Neuron (in vitro differentiated cells): ENCODE measurements at regions not wholly inside any gene's neighbourhood (a gene's known extent, or its start where the extent isn't known, plus 50 kb on each side); places are given as distances from the start of the nearest gene placed in this dataset.

Experiments used
- H2AFZ ChIP-seq: one replicate; pipeline ENCODE4 v1.6.1; 2013; ENCODE audit warnings: low read depth, mild to moderate bottlenecking, inconsistent platforms, low read length, moderate library complexity
- H3K27me3 ChIP-seq: one replicate; pipeline ENCODE4 v1.6.1; 2013; ENCODE audit warnings: low read length; ENCODE audit not compliant: insufficient read depth
- H3K36me3 ChIP-seq: one replicate; pipeline ENCODE4 v1.6.1; 2013; ENCODE audit warnings: low read length; ENCODE audit not compliant: insufficient read depth
- H3K4me1 ChIP-seq: one replicate; pipeline ENCODE4 v1.6.1; 2013; ENCODE audit warnings: low read length; ENCODE audit not compliant: insufficient read depth
- H3K4me3 ChIP-seq: 2 replicates; pipeline ENCODE4 v1.5.1; 2013; ENCODE audit warnings: mild to moderate bottlenecking, low read length, moderate library complexity
- H3K9me3 ChIP-seq: one replicate; pipeline ENCODE4 v1.6.1; 2013; ENCODE audit warnings: low read length

DNA sequence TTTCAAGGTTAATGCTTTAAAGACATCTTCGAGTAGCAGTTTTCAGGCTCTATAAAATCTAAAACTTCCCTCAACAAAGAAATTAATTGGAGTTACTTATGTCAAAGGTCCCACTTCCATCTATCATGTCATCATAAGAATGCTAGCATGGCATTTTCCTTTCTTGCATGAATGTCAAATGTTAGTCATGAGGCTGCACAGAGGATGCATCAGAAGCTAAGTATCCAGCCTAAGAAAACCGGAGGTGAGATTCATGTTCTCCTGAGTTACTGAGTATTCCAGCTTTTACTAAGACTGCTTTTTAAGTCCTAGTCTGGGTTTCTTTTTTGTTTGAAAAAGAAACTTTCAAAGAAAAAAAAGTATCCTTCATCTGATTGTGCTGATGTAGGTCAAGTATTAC, 130.6 kb upstream of the CDH19 start:
- Histone ChIP-seq H3K27me3 (no peaks in the 10 kb centered on the region), H3K4me3 (no peak overlapping the region), H2AFZ (no peak overlapping the region), H3K36me3 (no peaks in the 10 kb centered on the region), H3K9me3 (no peaks in the 10 kb centered on the region), H3K4me1 (no peaks in the 10 kb centered on the region)

DNA sequence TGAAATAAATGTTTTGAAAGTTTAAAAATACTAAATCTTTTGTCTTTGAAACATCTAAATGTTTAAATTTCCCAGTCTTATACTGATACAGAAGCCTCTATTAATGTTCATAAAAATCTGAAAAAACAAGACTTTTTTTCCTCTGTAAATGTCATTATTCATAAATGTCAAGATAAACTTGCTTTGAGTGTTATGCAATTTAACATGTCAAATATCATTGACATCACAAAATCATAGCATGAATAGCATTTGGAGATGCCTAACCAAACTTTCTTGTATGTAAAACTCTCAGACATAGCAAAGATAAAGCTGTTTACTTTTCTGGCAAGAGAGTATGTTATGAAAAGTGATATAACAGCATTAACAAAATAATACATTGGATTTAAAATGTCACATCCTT, 128.0 kb upstream of the CDH19 start:
- Histone ChIP-seq H3K9me3 (no peaks in the 10 kb centered on the region), H2AFZ (no peak overlapping the region), H3K27me3 (no peaks in the 10 kb centered on the region), H3K36me3 (no peaks in the 10 kb centered on the region), H3K4me3 (no peak overlapping the region), H3K4me1 (no peaks in the 10 kb centered on the region)

DNA sequence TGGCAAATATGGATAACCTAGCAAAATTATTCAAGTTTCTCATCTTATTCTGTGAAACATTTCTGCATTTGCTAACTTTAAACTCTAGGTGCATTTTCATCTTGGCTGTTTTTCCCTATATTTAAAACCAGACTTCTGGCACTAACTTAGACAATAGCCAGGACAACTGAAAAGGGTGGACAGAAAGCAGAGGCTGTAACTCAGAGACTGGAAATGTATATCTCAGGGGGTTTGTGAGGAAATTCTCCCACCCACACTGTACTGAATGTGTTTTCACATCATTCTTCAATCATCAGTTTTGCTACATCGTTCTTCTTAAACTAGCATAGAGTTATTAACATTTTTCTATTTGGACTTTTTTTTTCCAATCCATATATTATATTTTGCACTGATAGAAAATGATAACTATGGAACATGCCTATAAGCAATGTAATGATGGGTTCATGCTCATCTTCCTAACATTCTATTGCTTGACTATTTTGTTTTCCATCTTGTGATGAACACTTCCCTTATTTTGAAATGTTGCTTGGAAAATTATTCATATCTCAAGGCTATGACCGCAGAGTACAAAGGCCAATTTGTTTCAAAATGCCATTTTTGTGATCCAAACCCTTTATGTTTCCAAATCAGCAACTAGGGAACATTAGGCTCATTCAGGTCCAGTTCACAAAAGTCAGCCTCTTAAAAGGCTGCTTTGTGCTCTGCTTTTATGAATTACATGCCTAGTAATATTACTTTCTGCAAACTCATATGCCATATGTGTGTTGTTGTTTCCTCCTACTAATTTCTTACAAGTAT, 125.8 kb upstream of the CDH19 start:
- no peaks in the 10 kb centered on the region for H3K36me3 ChIP-seq
- no peak overlapping the region for H2AFZ ChIP-seq
- no peaks in the 10 kb centered on the region for H3K27me3 ChIP-seq
- no peaks in the 10 kb centered on the region for H3K4me1 ChIP-seq
- H3K9me3 ChIP-seq, result no peaks in the 10 kb centered on the region
- no peak overlapping the region for H3K4me3 ChIP-seq

DNA sequence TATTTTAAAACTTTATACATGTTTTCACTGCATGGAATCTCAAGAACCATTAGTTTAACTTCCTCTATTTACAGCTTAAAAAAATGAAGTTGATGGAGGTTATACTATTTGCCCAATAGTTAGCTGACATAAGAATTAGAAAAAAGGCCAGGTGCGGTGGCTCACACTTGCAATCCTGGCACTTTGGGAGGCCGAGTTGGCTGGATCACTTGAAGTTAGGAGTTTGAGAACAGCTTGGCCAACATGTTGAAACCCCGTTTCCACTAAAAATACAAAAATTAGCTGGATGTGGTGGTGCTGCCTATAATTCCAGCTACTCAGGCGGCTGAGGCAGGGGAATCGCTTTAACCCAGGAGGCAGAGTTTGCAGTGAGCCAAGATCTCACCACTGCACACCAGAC, 125.1 kb upstream of the CDH19 start:
- no peaks in the 10 kb centered on the region for H3K9me3 ChIP-seq
- H3K36me3 ChIP-seq, result no peaks in the 10 kb centered on the region
- H3K4me1 ChIP-seq, result no peaks in the 10 kb centered on the region
- H2AFZ ChIP-seq, result no peak overlapping the region
- H3K4me3 ChIP-seq, result no peak overlapping the region
- H3K27me3 ChIP-seq, result no peaks in the 10 kb centered on the region

DNA sequence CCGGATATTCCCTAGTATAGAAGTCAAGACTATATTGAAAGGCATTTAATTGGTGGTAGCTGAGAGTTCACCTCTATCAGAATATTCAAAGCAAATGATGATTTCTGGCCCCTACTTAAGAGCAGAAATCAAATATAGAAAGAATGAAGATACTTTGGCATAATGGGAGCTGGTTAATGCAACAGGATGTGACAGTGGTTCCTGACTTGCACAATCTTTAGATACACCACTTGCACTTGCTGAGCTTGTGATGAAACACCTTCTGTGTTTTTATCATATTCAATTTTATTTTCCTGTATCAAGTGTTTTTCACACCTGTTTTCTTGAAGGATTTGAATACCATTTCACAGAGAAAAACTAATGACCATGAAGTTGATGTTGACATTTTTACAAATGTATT, 124.1 kb upstream of the CDH19 start:
- Histone ChIP-seq H2AFZ (no peak overlapping the region), H3K9me3 (no peaks in the 10 kb centered on the region), H3K4me1 (no peaks in the 10 kb centered on the region), H3K36me3 (no peaks in the 10 kb centered on the region), H3K27me3 (no peaks in the 10 kb centered on the region), H3K4me3 (no peak overlapping the region)

DNA sequence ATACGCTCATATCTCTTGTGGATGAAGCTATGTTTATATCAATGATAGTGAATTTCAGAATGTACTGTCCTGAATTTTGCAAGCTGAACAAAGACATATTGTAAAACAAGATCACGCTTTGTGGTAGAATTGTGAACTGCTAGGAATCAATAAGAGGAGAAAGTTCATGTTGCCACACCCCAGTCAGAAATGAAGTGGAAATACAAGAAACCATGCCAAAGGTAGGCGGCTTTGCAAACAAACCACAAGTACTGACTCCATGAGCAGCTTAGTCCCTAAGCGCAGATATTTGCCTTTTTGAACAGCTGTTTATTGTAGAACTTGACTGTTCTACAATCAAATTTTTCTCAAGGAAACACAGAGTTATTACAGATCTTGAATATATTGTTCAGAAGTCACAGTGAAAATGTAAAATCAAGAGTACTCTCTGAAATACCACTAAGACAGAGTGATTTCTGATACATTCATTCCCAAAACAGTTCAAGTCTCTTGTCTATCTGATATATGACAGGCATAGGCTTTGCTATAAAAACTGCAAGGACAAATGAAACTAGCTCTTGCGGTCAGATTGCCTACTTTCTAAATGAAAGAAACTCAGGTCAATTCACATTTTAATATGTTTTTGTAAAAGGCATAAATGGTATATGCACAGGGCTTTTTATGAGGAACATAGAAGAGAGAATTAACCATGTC, 120.9 kb upstream of the CDH19 start:
- Histone ChIP-seq H3K4me1 (no peaks in the 10 kb centered on the region), H3K4me3 (no peak overlapping the region), H3K27me3 (no peaks in the 10 kb centered on the region), H2AFZ (no peak overlapping the region), H3K36me3 (no peaks in the 10 kb centered on the region), H3K9me3 (no peaks in the 10 kb centered on the region)

DNA sequence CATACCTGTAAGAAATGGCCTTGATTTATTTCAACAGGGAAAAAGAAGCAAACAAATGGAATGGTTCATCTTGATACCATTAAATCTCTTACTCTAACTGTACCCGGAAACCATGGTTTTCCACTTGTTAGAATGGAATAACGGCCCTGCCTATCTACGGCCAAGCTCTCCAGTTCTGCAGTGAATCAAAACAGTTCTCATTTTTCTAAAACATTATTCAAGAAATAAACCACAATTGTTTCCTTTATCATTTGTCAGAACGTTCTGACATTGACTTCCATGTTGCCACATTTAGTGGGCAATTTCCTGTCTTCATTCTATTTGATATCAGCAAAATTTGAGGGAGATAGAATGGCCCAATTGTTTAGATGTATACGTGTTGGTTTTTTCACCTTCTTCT, 118.8 kb upstream of the CDH19 start:
- Histone ChIP-seq H3K27me3 (no peaks in the 10 kb centered on the region), H2AFZ (no peak overlapping the region), H3K9me3 (no peaks in the 10 kb centered on the region), H3K36me3 (no peaks in the 10 kb centered on the region), H3K4me3 (no peak overlapping the region), H3K4me1 (no peaks in the 10 kb centered on the region)

DNA sequence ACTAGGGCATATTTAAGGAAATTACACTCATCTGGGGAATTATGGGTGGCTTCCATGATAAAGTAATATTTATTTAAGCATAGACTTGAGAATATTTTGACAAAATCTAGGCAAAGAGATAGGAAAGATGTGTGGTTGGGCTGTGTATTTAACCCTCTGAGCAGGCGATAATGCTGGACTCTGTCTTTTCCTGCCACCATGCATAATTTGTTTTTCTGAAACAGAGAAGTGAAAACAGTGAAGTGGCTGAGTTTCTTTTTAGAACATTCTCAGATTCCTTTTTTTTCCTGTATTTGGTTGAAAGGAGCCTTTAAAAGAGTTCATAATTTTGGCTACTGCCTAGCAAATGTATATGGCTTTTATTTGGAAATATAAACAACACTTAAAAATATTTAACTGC, 104.8 kb upstream of the CDH19 start:
- no peaks in the 10 kb centered on the region for H3K36me3 ChIP-seq
- H3K4me3 ChIP-seq, result no peak overlapping the region
- H3K9me3 ChIP-seq, result no peaks in the 10 kb centered on the region
- no peaks in the 10 kb centered on the region for H3K4me1 ChIP-seq
- no peaks in the 10 kb centered on the region for H3K27me3 ChIP-seq
- no peak overlapping the region for H2AFZ ChIP-seq

DNA sequence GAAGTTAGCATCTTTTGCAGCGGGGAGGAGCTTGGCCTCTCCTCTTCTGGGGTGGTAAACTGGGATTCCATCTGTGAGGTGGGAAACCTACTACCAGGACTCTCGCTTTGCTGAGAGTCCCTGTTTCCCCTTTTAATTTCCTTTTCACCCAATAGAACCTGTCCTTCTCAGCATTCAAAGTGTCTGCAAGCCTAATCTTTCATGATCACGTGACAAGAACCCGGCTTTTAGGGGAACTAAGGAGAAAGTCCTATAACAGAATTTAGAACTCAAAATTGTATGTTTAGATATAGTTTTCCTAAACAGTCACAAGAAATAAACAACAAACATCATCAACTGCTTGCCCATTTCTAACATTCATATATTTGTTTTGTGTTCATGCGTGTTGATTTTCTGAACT, 103.6 kb upstream of the CDH19 start:
- H3K9me3 ChIP-seq, result no peaks in the 10 kb centered on the region
- H3K27me3 ChIP-seq, result no peaks in the 10 kb centered on the region
- no peaks in the 10 kb centered on the region for H3K36me3 ChIP-seq
- H3K4me3 ChIP-seq, result no peak overlapping the region
- H2AFZ ChIP-seq, result no peak overlapping the region
- no peaks in the 10 kb centered on the region for H3K4me1 ChIP-seq

DNA sequence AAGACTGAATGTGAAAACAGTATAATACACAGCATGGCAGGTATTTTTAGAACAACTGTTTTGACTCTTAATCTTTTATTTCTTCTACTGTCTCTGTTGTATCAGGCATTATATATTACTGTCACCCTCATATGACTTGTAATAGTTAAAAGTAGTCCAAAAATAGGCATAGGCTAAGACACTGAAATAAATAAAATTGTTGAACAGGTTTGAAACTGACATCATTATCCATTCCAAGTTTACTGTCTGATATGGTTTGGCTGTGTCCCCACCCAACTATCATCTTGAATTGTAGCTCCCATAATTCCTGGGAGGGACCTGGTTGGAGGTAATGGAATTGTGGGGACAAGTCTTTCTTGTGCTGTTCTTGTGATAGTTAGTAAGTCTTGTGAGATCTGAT, 91.4 kb upstream of the CDH19 start:
- H3K4me3 ChIP-seq, result no peak overlapping the region
- H3K36me3 ChIP-seq, result no peaks in the 10 kb centered on the region
- H3K4me1 ChIP-seq, result no peaks in the 10 kb centered on the region
- H3K9me3 ChIP-seq, result no peaks in the 10 kb centered on the region
- H2AFZ ChIP-seq, result no peak overlapping the region
- no peaks in the 10 kb centered on the region for H3K27me3 ChIP-seq

DNA sequence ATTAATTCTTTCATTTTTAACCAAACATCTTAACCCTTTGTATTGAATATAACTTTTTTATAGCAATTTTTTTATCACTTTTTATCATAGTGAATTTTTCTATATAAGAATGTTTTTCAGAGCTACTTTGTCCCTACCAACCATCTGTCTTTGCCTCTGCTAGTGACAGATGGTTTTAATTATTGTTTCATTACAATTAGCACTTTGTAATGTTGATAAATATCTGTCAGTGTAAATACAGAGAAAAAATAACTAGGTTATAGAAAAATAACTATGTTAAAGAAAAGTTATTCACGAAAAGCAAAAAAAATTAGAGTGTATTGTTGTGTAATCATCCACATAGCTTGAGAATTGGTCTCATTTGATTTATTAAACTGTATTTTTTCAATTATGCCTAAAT, 91.0 kb upstream of the CDH19 start:
- H3K27me3 ChIP-seq, result no peaks in the 10 kb centered on the region
- H3K4me1 ChIP-seq, result no peaks in the 10 kb centered on the region
- no peaks in the 10 kb centered on the region for H3K36me3 ChIP-seq
- H2AFZ ChIP-seq, result no peak overlapping the region
- H3K4me3 ChIP-seq, result no peak overlapping the region
- no peaks in the 10 kb centered on the region for H3K9me3 ChIP-seq

DNA sequence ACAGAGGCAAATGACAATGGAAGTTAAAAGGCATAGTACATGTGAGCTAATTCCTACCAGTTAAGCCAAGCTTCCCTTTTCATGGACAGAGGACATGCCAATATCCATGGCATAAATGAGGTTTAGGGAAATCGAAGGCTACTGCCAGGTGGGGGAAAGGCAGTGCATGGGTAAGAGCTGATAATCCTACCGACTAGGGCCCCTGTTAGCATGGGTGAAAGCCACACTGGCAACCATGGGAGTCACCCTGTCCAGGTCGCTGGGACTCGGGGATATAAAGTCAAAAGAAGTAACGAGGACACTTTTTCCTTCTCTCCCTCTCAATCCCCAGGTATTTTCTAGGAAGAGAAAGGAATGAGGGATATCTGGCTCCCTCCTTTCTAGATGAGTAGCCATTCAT, 83.7 kb upstream of the CDH19 start:
- Histone ChIP-seq H3K4me1 (peaks cover 11% of the 10 kb centered on the region), H3K27me3 (no peaks in the 10 kb centered on the region), H3K9me3 (peaks cover 12% of the 10 kb centered on the region), H3K4me3 (no peak overlapping the region), H3K36me3 (no peaks in the 10 kb centered on the region), H2AFZ (no peak overlapping the region)

DNA sequence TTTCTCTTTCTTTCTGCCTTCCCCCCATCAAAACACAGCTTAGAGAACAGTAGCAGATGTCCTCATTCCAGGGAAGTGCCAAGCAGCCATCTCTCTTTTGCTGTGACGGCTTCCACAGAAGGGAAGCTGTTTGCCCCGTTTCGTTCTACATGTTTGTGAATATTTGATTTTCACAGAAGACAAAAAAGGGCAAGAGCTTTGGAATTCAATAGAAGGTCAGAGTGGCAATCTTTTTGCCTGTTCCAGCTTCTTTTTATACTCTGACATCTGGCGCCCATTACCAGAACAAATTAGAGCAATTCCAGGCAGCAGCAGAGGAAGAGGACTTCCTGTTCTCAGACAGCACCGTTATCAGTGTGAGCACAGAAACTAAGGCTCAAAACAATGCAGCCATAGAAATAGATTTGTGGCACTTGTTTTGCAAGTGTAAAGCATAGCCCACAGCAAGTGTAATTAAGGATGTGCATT, 79.0 kb upstream of the CDH19 start:
- Histone ChIP-seq H3K36me3 (no peaks in the 10 kb centered on the region), H3K4me1 (peaks cover 15% of the 10 kb centered on the region), H2AFZ (peak overlapping the region; percentile 43), H3K4me3 (peak overlapping the region; percentile 52), H3K27me3 (no peaks in the 10 kb centered on the region), H3K9me3 (peaks cover 13% of the 10 kb centered on the region)
